ENCODE measurements at regions not wholly inside any gene's neighbourhood (a gene's known extent, or its start where the extent isn't known, plus 50 kb on each side); places are given as distances from the start of the nearest gene placed in this dataset.

- TF ChIP-seq CTCF (IDR thresholded peaks at IDR 0.05; ENCODE audit: low read length) = no peak
- no peak for TF ChIP-seq EZH2 (IDR thresholded peaks at IDR 0.05; ENCODE audit: borderline replicate concordance, low read length)
These were observed 86.2 kb upstream of the IRF2BP2 start for GRCh38 chr1:234696148-234696576.
